ENCODE measurements at regions not wholly inside any gene's neighbourhood (a gene's known extent, or its start where the extent isn't known, plus 50 kb on each side); places are given as distances from the start of the nearest gene placed in this dataset.

GRCh38 chr4:66574145-66574978 is 904.1 kb upstream of the EPHA5 start:
- no peak overlapping the region for H3K4me3 ChIP-seq (ENCODE audit: low read depth, low read length)
- TF ChIP-seq CTCF (IDR thresholded peaks at IDR 0.05; ENCODE audit: borderline replicate concordance, insufficient read depth, low read depth, low read length): no peak

GRCh38 chr4:66572949-66573348 is 902.7 kb upstream of the EPHA5 start:
- no peak overlapping the region for H3K4me3 ChIP-seq (ENCODE audit: low read depth, low read length)
- TF ChIP-seq CTCF (IDR thresholded peaks at IDR 0.05; ENCODE audit: borderline replicate concordance, insufficient read depth, low read depth, low read length): no peak

GRCh38 chr4:66571145-66571695 is 900.9 kb upstream of the EPHA5 start:
- no peak for TF ChIP-seq CTCF (IDR thresholded peaks at IDR 0.05; ENCODE audit: borderline replicate concordance, insufficient read depth, low read depth, low read length)
- no peak overlapping the region for H3K4me3 ChIP-seq (ENCODE audit: low read depth, low read length)

- H3K4me3 ChIP-seq (ENCODE audit: low read depth, low read length): no peak overlapping the region
- no peak for TF ChIP-seq CTCF (IDR thresholded peaks at IDR 0.05; ENCODE audit: borderline replicate concordance, insufficient read depth, low read depth, low read length)
Measured at GRCh38 chr4:66569228-66569627, 898.9 kb upstream of the EPHA5 start.

GRCh38 chr4:66568431-66568830 is 898.1 kb upstream of the EPHA5 start:
- TF ChIP-seq CTCF (IDR thresholded peaks at IDR 0.05; ENCODE audit: borderline replicate concordance, insufficient read depth, low read depth, low read length): no peak
- H3K4me3 ChIP-seq (ENCODE audit: low read depth, low read length): no peak overlapping the region

- H3K4me3 ChIP-seq (ENCODE audit: low read depth, low read length): no peak overlapping the region
- no peak for TF ChIP-seq CTCF (IDR thresholded peaks at IDR 0.05; ENCODE audit: borderline replicate concordance, insufficient read depth, low read depth, low read length)
Measured at GRCh38 chr4:66568001-66568400, 897.7 kb upstream of the EPHA5 start.

GRCh38 chr4:66567551-66567950 is 897.3 kb upstream of the EPHA5 start:
- no peak overlapping the region for H3K4me3 ChIP-seq (ENCODE audit: low read depth, low read length)
- no peak for TF ChIP-seq CTCF (IDR thresholded peaks at IDR 0.05; ENCODE audit: borderline replicate concordance, insufficient read depth, low read depth, low read length)
